ENCODE measurements at regions not wholly inside any gene's neighbourhood (a gene's known extent, or its start where the extent isn't known, plus 50 kb on each side); places are given as distances from the start of the nearest gene placed in this dataset.

DNA sequence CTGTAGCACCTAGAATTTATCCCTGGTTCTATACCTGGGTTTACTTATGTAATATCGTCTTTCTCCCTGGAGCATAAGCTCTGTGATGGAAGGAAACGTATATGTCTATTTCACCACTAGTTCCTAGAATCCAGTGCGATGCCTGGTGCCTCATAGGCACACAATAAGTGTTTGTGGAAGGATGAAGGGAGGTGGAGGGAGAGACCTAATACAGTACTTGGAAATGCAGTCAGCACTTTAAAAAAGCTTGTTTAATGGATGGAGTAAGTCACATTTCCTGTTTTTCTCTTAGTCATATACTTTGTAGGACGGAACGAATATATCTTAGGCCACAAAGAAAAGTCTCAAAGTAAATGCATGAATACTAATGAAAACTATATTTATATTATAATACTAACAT lies 186.5 kb upstream of the HMGA2 start:
- TF ChIP-seq EP300 (IDR thresholded peaks at IDR 0.05) (no peak), CTCF (IDR thresholded peaks at IDR 0.05) (no peak), POLR2A (IDR thresholded peaks at IDR 0.05) (no peak), POLR2AphosphoS5 (IDR thresholded peaks at IDR 0.05) (no peak)
